Endodermal cell (in vitro differentiated cells): ENCODE measurements at regions not wholly inside any gene's neighbourhood (a gene's known extent, or its start where the extent isn't known, plus 50 kb on each side); places are given as distances from the start of the nearest gene placed in this dataset.

ENCODE experiments used
- DNase-seq: peaks from one replicate; pipeline ENCODE4 v3.0.0-alpha.2; 2017
- H3K27ac ChIP-seq: 2 replicates; pipeline ENCODE4 v1.5.1; 2013; ENCODE audit warnings: mild to moderate bottlenecking, low read depth, low read length, moderate library complexity
- H3K27me3 ChIP-seq: 2 replicates; pipeline ENCODE4 v1.6.1; 2013; ENCODE audit warnings: mild to moderate bottlenecking, low read length, moderate library complexity; ENCODE audit not compliant: insufficient read depth, control insufficient read depth, poor library complexity, severe bottlenecking
- H3K36me3 ChIP-seq: 2 replicates; pipeline ENCODE4 v1.7.0; 2013; ENCODE audit warnings: mild to moderate bottlenecking, low read length, moderate library complexity; ENCODE audit not compliant: control insufficient read depth, insufficient read depth
- H3K4me1 ChIP-seq: one replicate; pipeline ENCODE4 v1.7.0; 2013; ENCODE audit warnings: low read length; ENCODE audit not compliant: control insufficient read depth, insufficient read depth
- H3K4me3 ChIP-seq: 2 replicates; pipeline ENCODE4 v1.5.1; 2013; ENCODE audit warnings: mild to moderate bottlenecking, low read length, moderate library complexity
- H3K9ac ChIP-seq: 2 replicates; pipeline ENCODE4 v1.6.1; 2013; ENCODE audit warnings: mild to moderate bottlenecking, low read length, moderate library complexity; ENCODE audit not compliant: poor library complexity, severe bottlenecking; ENCODE audit errors: extremely low read depth
- H3K9me3 ChIP-seq: 2 replicates; pipeline ENCODE4 v1.6.1; 2013; ENCODE audit warnings: mild to moderate bottlenecking, low read length, moderate library complexity; ENCODE audit not compliant: control insufficient read depth
- H3K27ac Mint-ChIP-seq: 2 replicates; pipeline ENCODE4 v1.8.0; 2020; ENCODE audit warnings: mixed read lengths
- H3K27me3 Mint-ChIP-seq: 2 replicates; pipeline ENCODE4 v1.8.0; 2021; ENCODE audit warnings: mild to moderate bottlenecking, mixed read lengths; ENCODE audit not compliant: insufficient read depth
- H3K36me3 Mint-ChIP-seq: 2 replicates; pipeline ENCODE4 v1.8.0; 2020; ENCODE audit warnings: low read depth, mixed read lengths
- H3K4me1 Mint-ChIP-seq: 2 replicates; pipeline ENCODE4 v1.8.0; 2020; ENCODE audit warnings: mixed read lengths
- H3K4me3 Mint-ChIP-seq: 2 replicates; pipeline ENCODE4 v1.8.0; 2020; ENCODE audit warnings: mild to moderate bottlenecking, moderate library complexity, mixed read lengths
- H3K9me3 Mint-ChIP-seq: 2 replicates; pipeline ENCODE4 v1.8.0; 2020; ENCODE audit warnings: mild to moderate bottlenecking, mixed read lengths
- WGBS, 2 experiments: methylation state at CpG; one replicate each; pipeline versions ENCODE4 v1.1.5 to v1.1.7; 2013; ENCODE audit warnings: missing lambda C conversion rate in 2 of 2, mixed read lengths in 1 of 2; ENCODE audit not compliant: insufficient coverage in 1 of 2, insufficient read length in 1 of 2; 5-methylcytosine and 5-hydroxymethylcytosine counted together
- TF ChIP-seq, protein P1 (sequence below): fragments of 200-600 bp; sonication (generic); conservative IDR thresholded peaks from 2 replicates; pipeline ENCODE4 v1.5.0; 2021; ENCODE audit warnings: antibody characterized with exemption, mild to moderate bottlenecking

DNA sequence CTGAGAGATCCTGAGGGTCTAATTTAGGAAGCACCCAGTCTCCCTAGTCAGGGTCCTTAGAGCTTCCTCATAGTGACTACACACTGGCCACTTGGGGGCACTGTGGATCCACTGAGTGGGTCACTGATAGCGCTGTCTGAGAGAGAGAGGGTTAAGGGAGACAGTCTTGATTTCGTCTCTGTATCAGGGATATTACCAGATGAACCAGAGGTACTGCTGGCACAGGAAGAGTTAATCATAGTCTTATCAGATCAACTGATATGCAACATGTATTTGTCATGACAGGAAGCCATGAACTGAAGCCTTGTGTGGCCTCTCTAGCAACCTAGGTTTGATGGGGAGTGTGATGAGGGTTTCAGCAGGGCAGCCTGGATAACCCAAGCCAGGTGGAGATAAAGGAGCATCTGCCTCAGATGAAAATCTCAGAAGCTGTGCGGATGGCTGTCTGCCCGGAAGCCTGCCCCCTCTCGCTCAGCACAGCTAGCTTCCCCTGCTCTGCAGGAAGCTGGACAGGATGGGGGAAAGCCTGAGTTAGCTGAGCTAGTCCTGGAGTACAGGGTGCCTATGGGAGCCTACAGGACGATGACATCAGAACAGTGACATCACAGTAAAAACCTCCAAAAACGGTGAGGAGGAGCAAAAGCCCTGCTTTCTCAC lies 214.0 kb upstream of the PRSS1 start:
- no peak overlapping the region for H3K9ac ChIP-seq
- no peak overlapping the region for H3K4me3 ChIP-seq
- no peaks in the 10 kb centered on the region for H3K36me3 ChIP-seq
- no peaks in the 10 kb centered on the region for H3K36me3 Mint-ChIP-seq
- no peak overlapping the region for H3K4me3 Mint-ChIP-seq
- 41 to 48% methylated on average over 4 to 7 of the region's 7 CpGs for WGBS, 2 experiments
- H3K9me3 Mint-ChIP-seq = no peaks in the 10 kb centered on the region
- no peaks in the 10 kb centered on the region for H3K27me3 ChIP-seq
- H3K27ac ChIP-seq = no peak overlapping the region
- TF ChIP-seq, protein P1, sequence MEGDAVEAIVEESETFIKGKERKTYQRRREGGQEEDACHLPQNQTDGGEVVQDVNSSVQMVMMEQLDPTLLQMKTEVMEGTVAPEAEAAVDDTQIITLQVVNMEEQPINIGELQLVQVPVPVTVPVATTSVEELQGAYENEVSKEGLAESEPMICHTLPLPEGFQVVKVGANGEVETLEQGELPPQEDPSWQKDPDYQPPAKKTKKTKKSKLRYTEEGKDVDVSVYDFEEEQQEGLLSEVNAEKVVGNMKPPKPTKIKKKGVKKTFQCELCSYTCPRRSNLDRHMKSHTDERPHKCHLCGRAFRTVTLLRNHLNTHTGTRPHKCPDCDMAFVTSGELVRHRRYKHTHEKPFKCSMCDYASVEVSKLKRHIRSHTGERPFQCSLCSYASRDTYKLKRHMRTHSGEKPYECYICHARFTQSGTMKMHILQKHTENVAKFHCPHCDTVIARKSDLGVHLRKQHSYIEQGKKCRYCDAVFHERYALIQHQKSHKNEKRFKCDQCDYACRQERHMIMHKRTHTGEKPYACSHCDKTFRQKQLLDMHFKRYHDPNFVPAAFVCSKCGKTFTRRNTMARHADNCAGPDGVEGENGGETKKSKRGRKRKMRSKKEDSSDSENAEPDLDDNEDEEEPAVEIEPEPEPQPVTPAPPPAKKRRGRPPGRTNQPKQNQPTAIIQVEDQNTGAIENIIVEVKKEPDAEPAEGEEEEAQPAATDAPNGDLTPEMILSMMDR = peak; percentile 95
- H3K27ac Mint-ChIP-seq = no peak overlapping the region
- H3K4me1 ChIP-seq = no peaks in the 10 kb centered on the region
- H3K9me3 ChIP-seq = no peaks in the 10 kb centered on the region
- H3K27me3 Mint-ChIP-seq = peaks cover 11% of the 10 kb centered on the region
- H3K4me1 Mint-ChIP-seq = no peaks in the 10 kb centered on the region
- peak; percentile 94 for DNase-seq

DNA sequence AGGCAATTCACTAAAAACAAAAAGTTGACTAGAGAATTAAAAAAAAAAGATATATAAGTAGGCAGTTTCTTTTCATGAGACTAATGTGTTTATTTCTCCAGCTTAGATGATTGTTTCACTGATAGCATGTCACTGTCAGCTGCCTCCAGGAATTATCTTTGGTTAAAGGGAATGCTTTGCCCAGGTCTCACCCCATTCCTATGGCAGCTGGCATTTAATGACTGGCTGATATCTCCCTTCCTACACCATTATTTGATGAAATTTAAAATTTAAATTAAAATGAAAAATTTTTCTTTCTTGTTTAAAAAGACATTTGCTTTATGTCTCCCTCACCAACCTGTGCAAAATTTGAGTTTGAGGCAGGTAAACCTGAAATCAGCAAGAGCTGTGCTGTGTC lies 214.5 kb upstream of the PRSS1 start:
- Histone ChIP-seq H3K27ac (no peak overlapping the region), H3K9ac (no peak overlapping the region), H3K9me3 (no peaks in the 10 kb centered on the region), H3K4me1 (no peaks in the 10 kb centered on the region), H3K4me3 (no peak overlapping the region), H3K36me3 (no peaks in the 10 kb centered on the region), H3K27me3 (no peaks in the 10 kb centered on the region)
- no peak for DNase-seq
- peaks cover 11% of the 10 kb centered on the region for H3K27me3 Mint-ChIP-seq
- TF ChIP-seq, protein P1 = no peak
- H3K9me3 Mint-ChIP-seq = no peaks in the 10 kb centered on the region
- H3K4me3 Mint-ChIP-seq = no peak overlapping the region
- no peak overlapping the region for H3K27ac Mint-ChIP-seq
- no peaks in the 10 kb centered on the region for H3K36me3 Mint-ChIP-seq
- H3K4me1 Mint-ChIP-seq = no peaks in the 10 kb centered on the region

DNA sequence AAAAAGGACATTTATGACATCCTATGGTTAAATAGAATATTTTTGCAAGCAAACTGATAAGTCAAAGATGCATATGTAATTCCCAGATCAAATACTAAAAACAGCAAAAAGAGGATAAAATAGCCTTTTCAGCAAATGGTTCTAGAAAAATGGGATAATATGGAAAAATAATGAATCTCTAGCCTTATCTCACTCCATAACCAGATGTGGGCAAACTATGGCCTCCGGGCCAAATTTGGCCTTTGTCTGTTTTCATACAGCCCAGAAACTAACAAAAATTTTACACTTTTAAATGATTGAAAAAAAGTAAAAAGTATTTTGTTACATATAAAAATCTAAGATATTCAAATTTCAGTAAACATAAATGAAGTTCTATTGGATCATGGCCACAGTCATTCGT lies 215.4 kb upstream of the PRSS1 start:
- H3K27me3 ChIP-seq = no peaks in the 10 kb centered on the region
- H3K9me3 Mint-ChIP-seq = no peaks in the 10 kb centered on the region
- no peak overlapping the region for H3K4me3 ChIP-seq
- H3K36me3 ChIP-seq = no peaks in the 10 kb centered on the region
- WGBS, 2 experiments = 100% methylated on average over 1 to 2 of the region's 2 CpGs
- peaks cover 11% of the 10 kb centered on the region for H3K27me3 Mint-ChIP-seq
- H3K4me1 ChIP-seq = no peaks in the 10 kb centered on the region
- no peaks in the 10 kb centered on the region for H3K36me3 Mint-ChIP-seq
- TF ChIP-seq, protein P1 = no peak
- no peaks in the 10 kb centered on the region for H3K4me1 Mint-ChIP-seq
- no peaks in the 10 kb centered on the region for H3K9me3 ChIP-seq
- H3K4me3 Mint-ChIP-seq = no peak overlapping the region
- no peak overlapping the region for H3K9ac ChIP-seq
- H3K27ac ChIP-seq = no peak overlapping the region
- H3K27ac Mint-ChIP-seq = no peak overlapping the region
- no peak for DNase-seq
